ENCODE measurements at regions not wholly inside any gene's neighbourhood (a gene's known extent, or its start where the extent isn't known, plus 50 kb on each side); places are given as distances from the start of the nearest gene placed in this dataset.

- no peak for TF ChIP-seq CTCF (IDR thresholded peaks at IDR 0.05)
- no peak for TF ChIP-seq POLR2A (IDR thresholded peaks at IDR 0.05)
- intact Hi-C loops (cut with DNase I): no loop called here
- H3K27ac ChIP-seq: no peak overlapping the region
- H3K36me3 ChIP-seq (replicated peaks in 1 of 2): no peaks in the 10 kb centered on the region
- DNase-seq: no peak
- no peak overlapping the region for H3K4me3 ChIP-seq
- no peaks in the 10 kb centered on the region for H3K9me3 ChIP-seq (replicated peaks in 1 of 3)
- H3K4me1 ChIP-seq (replicated peaks in 1 of 2): no peaks in the 10 kb centered on the region
- no peaks in the 10 kb centered on the region for H3K27me3 ChIP-seq
Measured at GRCh38 chr3:118556983-118557382, 477.7 kb downstream of the IGSF11 start.

DNA sequence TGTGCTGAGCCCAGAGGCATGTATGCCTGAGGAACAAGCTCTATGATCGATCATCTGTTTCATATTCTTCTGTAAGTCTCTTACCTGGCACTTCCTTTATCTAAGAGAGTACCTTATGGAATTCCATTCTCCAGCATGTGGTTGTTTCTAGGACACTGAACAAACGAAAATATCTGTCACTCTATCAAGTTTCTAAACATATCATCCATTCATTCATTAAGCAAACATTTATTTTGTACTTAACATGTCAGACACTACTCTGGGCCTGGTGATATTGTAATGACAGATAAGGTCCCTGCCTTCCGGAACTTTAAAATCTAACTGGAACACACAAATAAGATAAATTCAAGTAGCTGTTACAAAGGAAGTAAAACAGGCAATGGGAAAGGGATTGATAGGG lies 477.1 kb downstream of the IGSF11 start:
- Histone ChIP-seq H3K36me3 (replicated peaks in 1 of 2) (no peaks in the 10 kb centered on the region), H3K27me3 (no peaks in the 10 kb centered on the region), H3K27ac (no peak overlapping the region), H3K4me3 (no peak overlapping the region), H3K9me3 (replicated peaks in 1 of 3) (no peaks in the 10 kb centered on the region), H3K4me1 (replicated peaks in 1 of 2) (no peaks in the 10 kb centered on the region)
- no peak for DNase-seq
- intact Hi-C loops (cut with DNase I): no loop called here
- 50 to 75% (median 59%) methylated on average over 3 of the region's 3 CpGs for WGBS, 4 donors
- no peak for TF ChIP-seq CTCF (IDR thresholded peaks at IDR 0.05)
- no peak for TF ChIP-seq POLR2A (IDR thresholded peaks at IDR 0.05)

- Histone ChIP-seq H3K36me3 (replicated peaks in 1 of 2) (no peaks in the 10 kb centered on the region), H3K27ac (no peak overlapping the region), H3K9me3 (replicated peaks in 1 of 3) (no peaks in the 10 kb centered on the region), H3K4me3 (no peak overlapping the region), H3K27me3 (no peaks in the 10 kb centered on the region), H3K4me1 (replicated peaks in 1 of 2) (no peaks in the 10 kb centered on the region)
- no peak for TF ChIP-seq CTCF (IDR thresholded peaks at IDR 0.05)
- TF ChIP-seq POLR2A (IDR thresholded peaks at IDR 0.05): no peak
- no peak for DNase-seq
- WGBS, 4 donors: 53 to 65% (median 57%) methylated on average over 1 of the region's 1 CpG
- intact Hi-C loops (cut with DNase I): no loop called here
Measured at GRCh38 chr3:118559286-118559685, 475.4 kb downstream of the IGSF11 start.

GRCh38 chr3:118564800-118565199 lies 469.8 kb downstream of the IGSF11 start:
- H3K4me3 ChIP-seq: no peak overlapping the region
- no peak for TF ChIP-seq CTCF (IDR thresholded peaks at IDR 0.05)
- TF ChIP-seq POLR2A (IDR thresholded peaks at IDR 0.05): no peak
- no peak overlapping the region for H3K27ac ChIP-seq
- no peaks in the 10 kb centered on the region for H3K27me3 ChIP-seq
- H3K36me3 ChIP-seq (replicated peaks in 1 of 2): no peaks in the 10 kb centered on the region
- intact Hi-C loops (cut with DNase I): no loop called here
- no peaks in the 10 kb centered on the region for H3K9me3 ChIP-seq (replicated peaks in 1 of 3)
- no peak for DNase-seq
- no peaks in the 10 kb centered on the region for H3K4me1 ChIP-seq (replicated peaks in 1 of 2)

All from adrenal gland (tissue), 9 donors.